NCI-H146 treated with DMSO at 0.1 percent for 48 hours (cell line): ENCODE measurements at regions not wholly inside any gene's neighbourhood (a gene's known extent, or its start where the extent isn't known, plus 50 kb on each side); places are given as distances from the start of the nearest gene placed in this dataset.
"Not testable (repeated sequence)": the region's sequence is repeated elsewhere in the genome, so short reads cannot be mapped to it uniquely, and the experiment has no call there.

ENCODE experiments used
- DNase-seq: peaks from one replicate; lab custom pipeline; 2025; ENCODE audit not compliant: unreplicated experiment; lab: John Stamatoyannopoulos, UW

- DNase-seq, result no peak
Measured at GRCh38 chr18:39455285-39455684, 1889.7 kb upstream of the CELF4 start.

DNA sequence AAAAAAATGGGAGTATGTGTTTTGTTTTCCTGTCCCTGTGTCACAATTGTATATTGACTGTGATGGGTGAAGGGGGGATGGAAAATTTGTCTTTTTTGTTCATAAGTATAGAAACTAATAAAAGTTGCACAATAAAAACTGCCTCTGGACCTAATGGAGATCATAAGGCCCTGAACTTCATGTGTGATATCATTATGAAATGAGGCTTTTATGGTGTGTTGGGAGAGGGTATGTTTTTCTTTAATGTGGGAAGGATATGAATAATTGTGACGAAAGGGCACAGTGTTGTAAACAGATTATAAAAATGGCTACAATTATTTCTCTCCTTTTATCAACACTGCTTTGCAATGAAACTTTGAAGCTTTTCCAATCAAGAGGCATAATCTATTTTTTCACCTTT, 1889.3 kb upstream of the CELF4 start:
- no peak for DNase-seq

- peak; percentile 67 for DNase-seq
Measured at GRCh38 chr18:39453882-39454281, 1888.3 kb upstream of the CELF4 start.

- DNase-seq, result no peak
Measured at GRCh38 chr18:39453356-39453755, 1887.8 kb upstream of the CELF4 start.

DNA sequence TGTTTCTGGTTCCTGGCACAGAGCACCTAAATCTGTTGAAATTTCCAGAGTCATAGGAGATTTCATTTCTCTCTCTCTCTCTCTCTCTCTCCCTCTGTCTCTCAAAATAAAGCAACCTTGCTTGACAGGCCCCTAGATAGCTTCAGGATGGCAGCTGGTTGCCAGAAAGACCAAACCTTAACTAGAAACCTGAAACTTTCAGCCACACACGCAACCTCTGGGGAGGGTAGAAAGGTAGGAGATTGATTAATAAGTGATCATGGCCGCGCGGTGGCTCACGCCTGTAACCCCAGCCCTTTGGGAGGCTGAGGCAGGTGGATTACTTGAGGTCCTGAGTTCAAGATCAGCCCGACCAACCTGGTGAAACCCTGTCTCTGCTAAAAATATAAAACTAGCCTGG, 1885.4 kb upstream of the CELF4 start:
- DNase-seq, result no peak

- DNase-seq, result no peak
Measured at GRCh38 chr18:39449566-39449965, 1884.0 kb upstream of the CELF4 start.

DNA sequence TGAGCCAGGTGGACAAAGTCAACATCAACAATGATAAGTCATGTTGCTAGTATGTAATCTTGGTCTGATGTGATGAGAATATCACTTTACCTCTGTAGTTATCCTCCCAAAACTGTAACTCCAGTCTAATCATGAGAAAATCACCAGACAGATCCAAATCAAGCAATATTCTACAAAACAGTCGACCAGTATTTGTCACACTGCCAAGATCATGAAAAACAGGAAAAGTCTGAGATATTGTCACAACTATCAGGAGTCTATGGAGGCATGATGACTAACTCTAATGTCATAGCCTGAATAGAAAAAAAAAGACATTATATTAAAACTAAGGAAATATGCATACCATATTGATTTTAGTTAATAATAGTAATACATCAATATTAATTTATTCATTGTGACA, 1883.3 kb upstream of the CELF4 start:
- no peak for DNase-seq

DNA sequence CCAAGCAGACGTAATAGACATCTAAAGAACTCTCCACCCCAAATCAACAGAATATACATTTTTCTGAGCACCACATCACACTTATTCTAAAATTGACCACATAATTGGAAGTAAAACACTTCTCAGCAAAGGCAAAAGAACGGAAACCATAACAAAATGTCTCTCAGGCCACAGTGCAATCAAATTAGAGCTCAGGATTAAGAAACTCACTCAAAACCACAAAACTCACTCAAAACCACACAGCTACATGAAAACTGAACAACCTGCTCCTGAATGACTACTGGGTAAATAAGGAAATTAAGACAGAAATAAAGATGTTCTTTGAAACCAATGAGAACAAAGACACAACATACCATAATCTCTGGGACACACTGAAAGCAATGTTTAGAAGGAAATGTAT, 1879.4 kb upstream of the CELF4 start:
- not testable (repeated sequence) for DNase-seq

- no peak for DNase-seq
Measured at GRCh38 chr18:39441648-39442047, 1876.0 kb upstream of the CELF4 start.

DNA sequence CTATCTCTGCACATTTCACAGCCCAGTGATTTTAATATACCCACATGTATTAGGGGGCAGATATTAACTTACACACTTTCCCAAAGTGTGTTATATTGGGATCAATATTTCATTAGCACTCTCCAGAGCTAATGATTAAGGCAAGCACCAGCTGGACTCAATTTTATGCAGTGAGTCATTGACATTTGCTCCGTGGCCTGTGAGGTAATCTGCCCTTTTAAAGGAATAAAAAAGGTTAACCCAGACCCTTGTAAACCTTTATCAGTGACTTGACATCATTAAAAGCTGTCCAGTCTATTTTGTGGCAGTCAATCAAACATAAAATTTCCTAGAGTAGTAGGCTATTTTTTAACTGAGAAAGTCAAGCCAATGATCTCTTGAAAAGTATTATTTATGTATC, 1870.4 kb upstream of the CELF4 start:
- no peak for DNase-seq

DNA sequence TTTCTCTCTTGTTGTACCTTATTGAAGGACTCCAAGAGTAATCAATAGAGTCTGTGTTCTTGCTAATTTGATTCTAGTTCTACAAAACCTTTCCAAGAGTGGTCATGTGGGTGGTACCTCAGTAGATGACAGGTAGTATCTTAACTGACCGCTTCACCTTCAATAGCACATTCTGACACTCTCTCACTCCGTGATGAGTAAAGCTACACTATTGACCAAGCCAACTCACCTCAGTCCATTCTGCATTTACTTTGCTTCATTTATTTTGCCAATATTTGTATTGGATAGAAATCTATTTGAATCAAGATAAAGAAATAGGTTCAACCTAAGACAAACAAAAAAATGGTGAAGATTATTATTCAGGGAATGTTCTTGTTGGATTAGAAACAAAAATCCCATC, 1869.6 kb upstream of the CELF4 start:
- DNase-seq, result no peak

GRCh38 chr18:39434223-39434920, 1868.8 kb upstream of the CELF4 start:
- no peak for DNase-seq

GRCh38 chr18:39425172-39425850, 1859.7 kb upstream of the CELF4 start:
- no peak for DNase-seq

- DNase-seq, result no peak
Measured at GRCh38 chr18:39424261-39424660, 1858.7 kb upstream of the CELF4 start.

- no peak for DNase-seq
Measured at GRCh38 chr18:39421276-39421675, 1855.7 kb upstream of the CELF4 start.

GRCh38 chr18:39419315-39419714, 1853.7 kb upstream of the CELF4 start:
- no peak for DNase-seq

DNA sequence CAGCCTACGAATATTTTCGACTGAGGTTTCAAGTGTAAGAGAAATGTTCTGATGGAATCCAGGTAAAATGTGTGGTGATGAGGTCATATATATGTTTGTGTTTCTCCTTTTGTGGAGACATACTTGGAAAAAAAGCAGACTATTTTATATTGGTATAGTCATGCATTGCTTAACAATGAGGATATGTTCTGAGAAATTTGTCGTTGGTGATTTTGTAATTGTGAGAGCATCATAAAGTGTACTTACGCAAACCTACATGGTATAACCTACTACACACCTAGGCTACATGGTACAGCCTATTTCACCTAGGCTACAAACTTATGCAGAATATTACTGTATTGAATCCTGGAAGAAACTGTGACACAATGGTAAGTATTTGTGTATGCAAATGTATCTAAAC, 1849.9 kb upstream of the CELF4 start:
- no peak for DNase-seq

GRCh38 chr18:39414009-39414700, 1848.6 kb upstream of the CELF4 start:
- no peak for DNase-seq

GRCh38 chr18:39406941-39407340, 1841.3 kb upstream of the CELF4 start:
- DNase-seq, result peak; percentile 55

DNA sequence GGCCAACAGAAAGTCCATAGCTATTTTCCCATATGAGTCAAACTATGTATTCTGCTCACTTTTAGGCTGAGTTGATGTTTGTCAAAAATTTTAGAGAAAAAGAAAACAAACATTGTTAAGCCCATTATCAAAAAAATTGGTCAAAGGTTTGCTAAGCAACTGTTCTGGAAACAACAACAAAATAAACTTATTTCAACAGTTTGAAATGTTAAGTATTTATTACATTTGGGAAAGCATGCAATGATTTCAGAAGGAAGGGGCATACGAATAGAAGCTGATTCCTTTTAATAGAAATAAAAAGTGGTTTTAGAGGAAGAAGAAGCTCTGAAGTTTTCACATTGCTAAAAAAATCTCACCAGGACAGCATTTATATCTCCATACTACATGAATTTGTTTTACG, 1837.5 kb upstream of the CELF4 start:
- no peak for DNase-seq

DNA sequence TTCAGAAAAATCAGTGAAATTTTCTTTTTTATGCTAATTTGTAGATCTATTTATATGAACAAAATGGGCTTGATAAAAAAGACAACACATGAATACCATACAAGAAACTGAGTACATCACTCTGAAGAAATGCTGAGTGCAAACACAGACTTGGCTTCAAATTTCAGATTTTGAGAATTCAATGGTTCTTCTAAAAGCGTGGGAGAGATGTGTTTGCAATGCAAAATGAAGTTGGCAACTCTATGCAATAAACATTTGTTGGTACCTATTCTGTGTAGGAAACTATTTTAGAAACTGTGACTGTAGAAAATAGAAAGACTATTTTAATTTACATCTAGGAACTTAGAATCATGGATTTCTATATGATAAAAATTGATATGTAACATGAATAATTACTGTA, 1834.1 kb upstream of the CELF4 start:
- no peak for DNase-seq

DNA sequence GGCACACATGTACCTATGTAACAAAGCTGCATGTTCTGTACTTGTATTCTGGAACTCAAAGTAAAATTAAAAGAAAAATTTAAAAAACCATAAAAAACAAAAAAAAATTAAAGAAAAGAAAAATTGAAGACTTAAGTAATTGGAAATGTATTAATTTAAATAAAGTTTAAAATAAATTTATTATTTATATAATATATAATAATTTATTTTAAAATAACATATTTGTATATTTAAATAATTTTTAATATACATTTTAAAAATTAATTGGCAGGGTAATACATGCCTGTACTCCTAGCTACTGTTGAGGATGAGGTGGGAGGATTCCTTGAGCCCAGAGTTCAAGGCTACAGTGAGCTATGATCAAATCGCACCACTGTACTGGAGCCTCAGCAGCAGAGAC, 1830.6 kb upstream of the CELF4 start:
- no peak for DNase-seq
